ENCODE measurements at regions not wholly inside any gene's neighbourhood (a gene's known extent, or its start where the extent isn't known, plus 50 kb on each side); places are given as distances from the start of the nearest gene placed in this dataset.

DNA sequence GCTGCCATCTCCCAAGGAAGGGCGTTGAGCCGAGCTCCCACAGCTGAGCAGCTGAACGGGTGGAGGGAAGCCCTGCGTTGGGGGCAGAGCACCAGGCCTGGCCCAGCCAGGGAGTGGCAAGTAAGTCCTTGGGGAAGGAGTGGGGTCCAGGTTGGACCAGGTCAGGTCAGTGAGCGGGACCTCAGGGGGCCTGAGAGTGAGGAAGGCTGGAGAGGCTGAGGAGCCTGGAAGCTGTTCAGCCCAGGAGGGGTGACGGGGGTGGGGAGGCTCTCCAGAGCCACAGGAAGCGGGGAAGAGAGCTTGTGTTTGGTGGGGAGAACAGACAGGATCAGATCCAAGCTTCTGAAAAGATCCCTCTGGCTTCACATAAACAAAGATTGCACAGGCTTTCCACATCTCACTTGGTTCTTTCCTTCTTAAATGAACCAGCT is 55.4 kb upstream of the ATP12A start:
- TF ChIP-seq, protein P1, sequence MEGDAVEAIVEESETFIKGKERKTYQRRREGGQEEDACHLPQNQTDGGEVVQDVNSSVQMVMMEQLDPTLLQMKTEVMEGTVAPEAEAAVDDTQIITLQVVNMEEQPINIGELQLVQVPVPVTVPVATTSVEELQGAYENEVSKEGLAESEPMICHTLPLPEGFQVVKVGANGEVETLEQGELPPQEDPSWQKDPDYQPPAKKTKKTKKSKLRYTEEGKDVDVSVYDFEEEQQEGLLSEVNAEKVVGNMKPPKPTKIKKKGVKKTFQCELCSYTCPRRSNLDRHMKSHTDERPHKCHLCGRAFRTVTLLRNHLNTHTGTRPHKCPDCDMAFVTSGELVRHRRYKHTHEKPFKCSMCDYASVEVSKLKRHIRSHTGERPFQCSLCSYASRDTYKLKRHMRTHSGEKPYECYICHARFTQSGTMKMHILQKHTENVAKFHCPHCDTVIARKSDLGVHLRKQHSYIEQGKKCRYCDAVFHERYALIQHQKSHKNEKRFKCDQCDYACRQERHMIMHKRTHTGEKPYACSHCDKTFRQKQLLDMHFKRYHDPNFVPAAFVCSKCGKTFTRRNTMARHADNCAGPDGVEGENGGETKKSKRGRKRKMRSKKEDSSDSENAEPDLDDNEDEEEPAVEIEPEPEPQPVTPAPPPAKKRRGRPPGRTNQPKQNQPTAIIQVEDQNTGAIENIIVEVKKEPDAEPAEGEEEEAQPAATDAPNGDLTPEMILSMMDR (conservative IDR thresholded peaks at IDR 0.05) = no peak
- TF ChIP-seq ZFX (IDR thresholded peaks at IDR 0.05) = no peak
